SK-N-MC (cell line): ENCODE measurements at regions not wholly inside any gene's neighbourhood (a gene's known extent, or its start where the extent isn't known, plus 50 kb on each side); places are given as distances from the start of the nearest gene placed in this dataset.

Experiments
- EZH2 ChIP-seq: fragments of 200-600 bp; sonication (generic); IDR thresholded peaks from one replicate; pipeline ENCODE4 v1.6.1; 2017; ENCODE audit warnings: antibody characterized with exemption
- FOXP2 ChIP-seq: optimal IDR thresholded peaks from 2 replicates; pipeline ENCODE3; 2011; ENCODE audit warnings: mild to moderate bottlenecking, moderate library complexity; ENCODE audit not compliant: insufficient read depth; ENCODE audit errors: extremely low read length, control extremely low read depth
- POLR2AphosphoS5 ChIP-seq: IDR thresholded peaks from 2 replicates; pipeline ENCODE4 v1.6.1; 2012; ENCODE audit warnings: mild to moderate bottlenecking, low read depth, low read length, borderline replicate concordance

DNA sequence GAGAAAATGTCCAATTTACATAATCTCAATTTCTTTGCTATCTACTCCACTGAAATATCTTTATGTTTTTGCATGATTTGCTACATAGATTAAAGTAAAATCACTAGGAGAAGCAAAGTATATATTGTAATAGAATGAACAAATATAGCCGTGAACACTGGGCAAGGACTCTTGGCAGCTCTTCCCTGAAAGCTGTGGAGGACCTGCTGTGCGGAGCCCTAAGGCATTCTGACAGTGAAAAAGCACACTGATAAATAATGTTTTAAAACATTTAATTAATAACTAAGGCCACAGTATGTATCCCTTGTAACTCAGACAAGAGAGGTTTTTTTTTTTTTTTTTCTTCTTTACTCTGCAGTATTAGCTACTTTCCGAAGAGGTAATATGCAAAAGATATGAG, 256.1 kb upstream of the DPYD start:
- no peak for TF ChIP-seq POLR2AphosphoS5
- TF ChIP-seq EZH2 = no peak
- TF ChIP-seq FOXP2 = no peak
